Panc1 (cell line): ENCODE measurements at regions not wholly inside any gene's neighbourhood (a gene's known extent, or its start where the extent isn't known, plus 50 kb on each side); places are given as distances from the start of the nearest gene placed in this dataset.
"Not testable (repeated sequence)": the region's sequence is repeated elsewhere in the genome, so short reads cannot be mapped to it uniquely, and the experiment has no call there.

Experiments used
- CTCF ChIP-seq: fragments of 450-650 bp; IDR thresholded peaks from 2 replicates; pipeline ENCODE4 v1.5.1; 2017; ENCODE audit warnings: mild to moderate bottlenecking
- POLR2AphosphoS5 ChIP-seq: IDR thresholded peaks from 2 replicates; pipeline ENCODE4 v1.6.1; 2012; ENCODE audit warnings: mild to moderate bottlenecking, low read depth, low read length, moderate library complexity
- REST ChIP-seq, 2 experiments: IDR thresholded peaks; 2 replicates each; pipeline ENCODE4 v1.6.1; 2011 to 2012; ENCODE audit warnings: low read depth in 2 of 2, control low read depth in 1 of 2, low read length in 1 of 2, mild to moderate bottlenecking in 1 of 2, moderate library complexity in 1 of 2; ENCODE audit not compliant: insufficient read depth in 1 of 2

GRCh38 chr16:88248761-88249160, 134.0 kb upstream of the ZNF469 start:
- not testable (repeated sequence) for TF ChIP-seq POLR2AphosphoS5; CTCF; REST (IDR thresholded peaks at IDR 0.05; ENCODE audit: insufficient read depth in 1 of 2, low read depth in 2 of 2, low read length in 1 of 2)
